H1 (cell line): ENCODE measurements at regions not wholly inside any gene's neighbourhood (a gene's known extent, or its start where the extent isn't known, plus 50 kb on each side); places are given as distances from the start of the nearest gene placed in this dataset.

Source experiments
- CTCF ChIA-PET: fragments of 300-600 bp; sonication (Branson Sonifier 250); formaldehyde crosslinking; loops from one replicate; lab custom pipeline; 2021; ENCODE audit not compliant: partially characterized antibody; lab: Charles Lee
- POLR2A ChIA-PET: fragments of 300-600 bp; sonication (Branson Sonifier 250); formaldehyde crosslinking; loops from one replicate; lab custom pipeline; 2021; ENCODE audit warnings: inconsistent platforms; ENCODE audit not compliant: partially characterized antibody; lab: Charles Lee
- DNase-seq, 2 experiments: peaks; one replicate each; pipeline versions ENCODE4 v3.0.0 to v3.0.0-alpha.2; 2010 to 2022; ENCODE audit warnings: low spot score in 2 of 2, low read depth in 1 of 2, mixed read lengths in 1 of 2
- FAIRE-seq: peaks from 2 replicates; lab custom pipeline; 2011; peaks lifted over from hg19 to GRCh38; lab: Jason Lieb, UNC
- H2AFZ ChIP-seq: 2 replicates; pipeline ENCODE4 v1.8.1; 2012; ENCODE audit warnings: low read length, inconsistent platforms
- H2AK5ac ChIP-seq: 2 replicates; pipeline ENCODE4 v1.6.1; 2013; ENCODE audit warnings: low read depth, low read length
- H2BK120ac ChIP-seq: replicated peaks from 2 replicates; pipeline ENCODE3; 2013; ENCODE audit warnings: low read depth, low read length, inconsistent platforms
- H2BK12ac ChIP-seq: 2 replicates; pipeline ENCODE4 v1.6.1; 2013; ENCODE audit warnings: low read depth, low read length
- H2BK15ac ChIP-seq: 2 replicates; pipeline ENCODE4 v1.6.1; 2013; ENCODE audit warnings: low read length
- H2BK20ac ChIP-seq: 2 replicates; pipeline ENCODE4 v1.6.1; 2013; ENCODE audit warnings: low read length
- H2BK5ac ChIP-seq: 2 replicates; pipeline ENCODE4 v1.6.1; 2013; ENCODE audit warnings: low read depth, low read length
- H3K14ac ChIP-seq: 2 replicates; pipeline ENCODE4 v1.6.1; 2013; ENCODE audit warnings: inconsistent platforms; ENCODE audit not compliant: insufficient read length
- H3K18ac ChIP-seq: 2 replicates; pipeline ENCODE4 v1.6.1; 2013; ENCODE audit warnings: low read length; ENCODE audit errors: extremely low read depth
- H3K23ac ChIP-seq: 2 replicates; pipeline ENCODE4 v1.6.1; 2013; ENCODE audit warnings: inconsistent platforms; ENCODE audit not compliant: insufficient read length
- H3K23me2 ChIP-seq: 2 replicates; pipeline ENCODE4 v1.6.1; 2013; ENCODE audit warnings: low read depth, low read length
- H3K27ac ChIP-seq: 2 replicates; pipeline ENCODE4 v1.6.1; 2011; ENCODE audit warnings: low read depth, low read length, inconsistent platforms
- H3K27me3 ChIP-seq, 4 experiments: replicated peaks in 1 of 4; 1 replicate in 1 of 4; 2 replicates in 3 of 4; pipeline versions ENCODE4 v1.6.1 to v1.8.1; 2011 to 2013; ENCODE audit warnings: low read length in 3 of 4, mild to moderate bottlenecking in 3 of 4, inconsistent platforms in 2 of 4, mixed read lengths in 2 of 4, moderate library complexity in 1 of 4; ENCODE audit not compliant: control insufficient read depth in 3 of 4, insufficient read depth in 3 of 4; ENCODE audit errors: extremely low read depth in 1 of 4
- H3K36me3 ChIP-seq, 4 experiments: 2 replicates each; pipeline versions ENCODE4 v1.6.1 to v1.8.1; 2011 to 2013; ENCODE audit warnings: mild to moderate bottlenecking in 4 of 4, low read length in 3 of 4, moderate library complexity in 2 of 4, control low read depth in 1 of 4, inconsistent platforms in 1 of 4; ENCODE audit not compliant: insufficient read depth in 4 of 4, control insufficient read depth in 2 of 4
- H3K4ac ChIP-seq: replicated peaks from 2 replicates; pipeline ENCODE3; 2013; ENCODE audit warnings: low read length, low read depth, mixed read lengths, inconsistent platforms; ENCODE audit not compliant: insufficient read length
- H3K4me1 ChIP-seq, 4 experiments: replicated peaks in 1 of 4; 1 replicate in 1 of 4; 2 replicates in 3 of 4; pipeline versions ENCODE4 v1.6.1 to v1.8.1; 2011 to 2013; ENCODE audit warnings: low read length in 3 of 4, inconsistent platforms in 2 of 4, mixed read lengths in 1 of 4; ENCODE audit not compliant: insufficient read depth in 4 of 4, control insufficient read depth in 3 of 4
- H3K4me2 ChIP-seq, 2 experiments: 2 replicates each; pipeline versions ENCODE4 v1.6.1 to v1.8.1; 2011 to 2013; ENCODE audit warnings: low read depth in 2 of 2, low read length in 2 of 2, control low read depth in 1 of 2, inconsistent platforms in 1 of 2, mild to moderate bottlenecking in 1 of 2; ENCODE audit not compliant: insufficient read depth in 1 of 2
- H3K4me3 ChIP-seq, 4 experiments: fragments of 200-600, 300-600 bp in 1 of 4; sonication (generic), shearing (Covaris generic), sonication (Bioruptor Twin) in 1 of 4; 2 replicates each; pipeline versions ENCODE4 v1.5.1 to v1.8.1; 2011 to 2016; ENCODE audit warnings: low read length in 4 of 4, low read depth in 3 of 4, control low read depth in 2 of 4, inconsistent platforms in 2 of 4, mild to moderate bottlenecking in 2 of 4, mixed read lengths in 1 of 4, moderate library complexity in 1 of 4; ENCODE audit not compliant: insufficient read depth in 2 of 4; ENCODE audit errors: extremely low read depth in 1 of 4
- H3K56ac ChIP-seq: replicated peaks from 2 replicates; pipeline ENCODE3; 2013; ENCODE audit warnings: low read depth, mild to moderate bottlenecking, mixed read lengths, low read length, inconsistent platforms; ENCODE audit not compliant: insufficient read length
- H3K79me1 ChIP-seq: 2 replicates; pipeline ENCODE4 v1.6.1; 2013; ENCODE audit warnings: low read depth, low read length, control low read depth
- H3K79me2 ChIP-seq, 2 experiments: 2 replicates each; pipeline versions ENCODE4 v1.6.1 to v1.8.1; 2012 to 2013; ENCODE audit warnings: low read length in 2 of 2, mild to moderate bottlenecking in 2 of 2, inconsistent platforms in 1 of 2; ENCODE audit not compliant: insufficient read depth in 2 of 2, control insufficient read depth in 1 of 2
- H3K9ac ChIP-seq, 4 experiments: replicated peaks in 1 of 4; 1 replicate in 1 of 4; 2 replicates in 3 of 4; pipeline versions ENCODE4 v1.6.1 to v1.8.1; 2011 to 2013; ENCODE audit warnings: low read depth in 3 of 4, low read length in 3 of 4, control low read depth in 2 of 4, mild to moderate bottlenecking in 2 of 4, moderate library complexity in 2 of 4, inconsistent platforms in 1 of 4; ENCODE audit errors: extremely low read depth in 1 of 4
- H3K9me3 ChIP-seq, 2 experiments: 2 replicates each; pipeline versions ENCODE4 v1.6.1 to v1.8.1; 2012 to 2013; ENCODE audit warnings: mild to moderate bottlenecking in 2 of 2, moderate library complexity in 2 of 2, control low read depth in 1 of 2, inconsistent platforms in 1 of 2, low read depth in 1 of 2, low read length in 1 of 2, mixed read lengths in 1 of 2; ENCODE audit not compliant: insufficient read depth in 2 of 2
- H4K20me1 ChIP-seq, 2 experiments: replicated peaks in 1 of 2; 2 replicates each; pipeline versions ENCODE3 to v1.8.1; 2011 to 2013; ENCODE audit warnings: inconsistent platforms in 2 of 2, low read length in 2 of 2, mild to moderate bottlenecking in 1 of 2; ENCODE audit not compliant: insufficient read depth in 2 of 2, control insufficient read depth in 1 of 2
- H4K5ac ChIP-seq: 2 replicates; pipeline ENCODE4 v1.6.1; 2013; ENCODE audit warnings: low read length, low read depth, mixed read lengths, inconsistent platforms; ENCODE audit not compliant: insufficient read length
- H4K8ac ChIP-seq: 2 replicates; pipeline ENCODE4 v1.8.0; 2013; ENCODE audit warnings: mild to moderate bottlenecking, moderate library complexity, low read length, inconsistent platforms; ENCODE audit not compliant: insufficient read depth; ENCODE audit errors: extremely low read depth
- H4K91ac ChIP-seq: replicated peaks from 2 replicates; pipeline ENCODE3; 2013; ENCODE audit warnings: low read length, mixed read lengths, inconsistent platforms; ENCODE audit not compliant: insufficient read length
- ASH2L ChIP-seq: fragments of 200-600, 300-600 bp; sonication (generic); IDR thresholded peaks from one replicate; pipeline ENCODE4 v1.7.1; 2017; ENCODE audit warnings: low read length
- ATF2 ChIP-seq: IDR thresholded peaks from 2 replicates; pipeline ENCODE4 v1.6.1; 2012; ENCODE audit warnings: low read length, inconsistent platforms
- ATF3 ChIP-seq: IDR thresholded peaks from 2 replicates; pipeline ENCODE4 v1.6.1; 2011; ENCODE audit warnings: low read depth, mild to moderate bottlenecking, low read length; ENCODE audit not compliant: insufficient read depth
- CHD2 ChIP-seq: IDR thresholded peaks from 2 replicates; pipeline ENCODE4 v1.6.1; 2012; ENCODE audit warnings: low read length, improper control_type of control experiment
- E2F6 ChIP-seq: IDR thresholded peaks from 2 replicates; pipeline ENCODE4 v1.6.1; 2012; ENCODE audit warnings: inconsistent platforms
- FOSL1 ChIP-seq: IDR thresholded peaks from 2 replicates; pipeline ENCODE4 v1.6.1; 2011; ENCODE audit warnings: mild to moderate bottlenecking, low read depth, low read length, moderate library complexity; ENCODE audit not compliant: insufficient read depth
- KDM5A ChIP-seq: fragments of 200-600 bp; IDR thresholded peaks from 2 replicates; pipeline ENCODE4 v1.7.1; 2012; ENCODE audit warnings: mild to moderate bottlenecking, low read length, inconsistent platforms, mixed read lengths
- RNF2 ChIP-seq: fragments of 200-900, 300-1000 bp; sonication (generic); IDR thresholded peaks from 2 replicates; pipeline ENCODE4 v1.7.1; 2016; ENCODE audit warnings: borderline replicate concordance, low read depth, mild to moderate bottlenecking, antibody characterized with exemption, low read length; ENCODE audit not compliant: poor library complexity, severe bottlenecking; ENCODE audit errors: missing control alignments
- SP4 ChIP-seq: IDR thresholded peaks from 2 replicates; pipeline ENCODE4 v1.6.1; 2012; ENCODE audit warnings: low read length, inconsistent platforms
- SUZ12 ChIP-seq: fragments of 200-600 bp; sonication (generic); IDR thresholded peaks from 2 replicates; pipeline ENCODE4 v1.6.1; 2012; ENCODE audit warnings: mild to moderate bottlenecking, inconsistent platforms, low read length, moderate library complexity, mixed read lengths
- TBP ChIP-seq: IDR thresholded peaks from 2 replicates; pipeline ENCODE4 v1.6.1; 2011; ENCODE audit warnings: low read depth, low read length, improper control_type of control experiment
- TEAD4 ChIP-seq: IDR thresholded peaks from 2 replicates; pipeline ENCODE4 v1.6.1; 2012; ENCODE audit warnings: low read depth, low read length, inconsistent platforms, mixed read lengths
- WGBS, 2 experiments: shearing (Covaris generic) in 1 of 2; methylation state at CpG; one replicate each; pipeline versions ENCODE4 v1.1.6 to v1.1.7; 2013 to 2015; ENCODE audit warnings: low lambda C conversion rate in 2 of 2, mixed read lengths in 2 of 2, inconsistent platforms in 1 of 2, low coverage in 1 of 2, missing lambda C conversion rate in 1 of 2; ENCODE audit not compliant: insufficient replicate concordance in 2 of 2, insufficient coverage in 1 of 2, insufficient read length in 1 of 2; ENCODE audit errors: extremely low coverage in 1 of 2, missing lambda C conversion rate in 1 of 2; 5-methylcytosine and 5-hydroxymethylcytosine counted together

- no peak overlapping the region for H2BK5ac ChIP-seq
- H3K27ac ChIP-seq, result no peak overlapping the region
- H3K4me3 ChIP-seq, result no peak overlapping the region
- H2BK12ac ChIP-seq, result no peak overlapping the region
- H3K23ac ChIP-seq, result no peak overlapping the region
- ChIA-PET CTCF (interaction anchor here (0.7 to 2.1 kb wide), 6 partner anchors 10 to 170 kb away, joined by 3 to 7 read pairs (median 4); no protein-coding TSS in a partner anchor), POLR2A (interaction anchor here (0.7 to 1.9 kb wide), 2 partner anchors 11 to 42 kb away, joined by 4 to 6 read pairs; no protein-coding TSS in a partner anchor)
- H3K79me1 ChIP-seq, result no peaks in the 10 kb centered on the region
- H3K4me2 ChIP-seq, result no peak overlapping the region
- H3K27me3 ChIP-seq, result peaks cover 0 to 2% (median 0%) of the 10 kb centered on the region in 4 experiments; a peak in 2 of 7 replicates
- no peak overlapping the region for H3K14ac ChIP-seq
- H4K20me1 ChIP-seq, result no peaks in the 10 kb centered on the region
- no peaks in the 10 kb centered on the region for H3K79me2 ChIP-seq
- H2BK15ac ChIP-seq, result no peak overlapping the region
- H3K36me3 ChIP-seq, result no peaks in the 10 kb centered on the region
- H2BK20ac ChIP-seq, result no peak overlapping the region
- 92% methylated on average over 5 of the region's 5 CpGs; no CpG with 5 or more reads in 1 of the 2 experiments for WGBS, 2 experiments
- H3K4me1 ChIP-seq, result no peaks in the 10 kb centered on the region
- no peak overlapping the region for H3K9ac ChIP-seq
- no peaks in the 10 kb centered on the region for H3K23me2 ChIP-seq
- DNase-seq (no peak), FAIRE-seq (no peak)
- no peak overlapping the region for H4K91ac ChIP-seq
- H2BK120ac ChIP-seq, result no peak overlapping the region
- no peak overlapping the region for H3K4ac ChIP-seq
- H4K8ac ChIP-seq, result no peak overlapping the region
- no peaks in the 10 kb centered on the region; a peak in 1 of 4 replicates for H3K9me3 ChIP-seq
- H2AK5ac ChIP-seq, result no peak overlapping the region
- H4K5ac ChIP-seq, result no peak overlapping the region
- no peak overlapping the region for H3K18ac ChIP-seq
- no peak overlapping the region for H3K56ac ChIP-seq
- H2AFZ ChIP-seq, result no peak overlapping the region
- TF ChIP-seq FOSL1, result no peak
- TF ChIP-seq TEAD4, result no peak
- TF ChIP-seq SUZ12, result no peak
- no peak for TF ChIP-seq ASH2L
- TF ChIP-seq RNF2, result no peak
- no peak for TF ChIP-seq SP4
- TF ChIP-seq ATF2, result no peak
- no peak for TF ChIP-seq KDM5A
- TF ChIP-seq TBP, result no peak
- no peak for TF ChIP-seq ATF3
- no peak for TF ChIP-seq CHD2
- no peak for TF ChIP-seq E2F6
These were observed 150.8 kb downstream of the ETS2 start for GRCh38 chr21:38956521-38956855.
